K562 (cell line): ENCODE measurements at regions not wholly inside any gene's neighbourhood (a gene's known extent, or its start where the extent isn't known, plus 50 kb on each side); places are given as distances from the start of the nearest gene placed in this dataset.

ENCODE experiments used
- CBX2 ChIP-seq: fragments of 200-600 bp; sonication (generic); IDR thresholded peaks from one replicate; pipeline ENCODE4 v1.6.1; 2012; ENCODE audit warnings: mild to moderate bottlenecking, low read length, inconsistent platforms; ENCODE audit not compliant: insufficient read depth, poor library complexity, severe bottlenecking
- DPF2 ChIP-seq: fragments of 450-650 bp; IDR thresholded peaks from 2 replicates; pipeline ENCODE4 v1.6.1; 2016
- EHMT2 ChIP-seq: fragments of 450-650 bp; IDR thresholded peaks from 2 replicates; pipeline ENCODE4 v1.6.1; 2018; ENCODE audit warnings: antibody characterized with exemption
- FOS ChIP-seq: IDR thresholded peaks from 3 replicates; pipeline ENCODE4 v1.6.1; 2011; ENCODE audit not compliant: insufficient read length; ENCODE audit errors: extremely low read depth
- HMG20B ChIP-seq: fragments of 250-450 bp; sonication (Bioruptor Pico); IDR thresholded peaks from 2 replicates; pipeline ENCODE4 v1.5.0; 2021; ENCODE audit warnings: mild to moderate bottlenecking
- JUND ChIP-seq, 2 experiments: IDR thresholded peaks; 2 replicates in 1 of 2; 3 replicates in 1 of 2; pipeline ENCODE4 v1.6.1; 2011; ENCODE audit warnings: borderline replicate concordance in 2 of 2, low read depth in 2 of 2, low read length in 2 of 2, improper control_type of control experiment in 1 of 2, missing biosample characterization in 1 of 2, missing genetic modification characterization in 1 of 2, missing genetic modification reagents in 1 of 2
- PREB ChIP-seq: sonication (generic); formaldehyde crosslinking; IDR thresholded peaks from 2 replicates; pipeline ENCODE4 v1.8.1; 2023; ENCODE audit warnings: mild to moderate bottlenecking, missing genetic modification reagents
- SOX6 ChIP-seq: fragments of 450-650 bp; IDR thresholded peaks from 2 replicates; pipeline ENCODE4 v1.6.1; 2014; ENCODE audit warnings: mild to moderate bottlenecking
- ZBTB33 ChIP-seq: sonication (generic); formaldehyde crosslinking; IDR thresholded peaks from 2 replicates; pipeline ENCODE4 v1.8.1; 2023; ENCODE audit warnings: mild to moderate bottlenecking, missing genetic modification reagents
- ZNF23 ChIP-seq: fragments of 250-450 bp; sonication (Bioruptor Pico); IDR thresholded peaks from 2 replicates; pipeline ENCODE4 v1.4.0; 2020; ENCODE audit warnings: mild to moderate bottlenecking
- ZNF778 ChIP-seq: fragments of 450-650 bp; formaldehyde crosslinking; IDR thresholded peaks from 2 replicates; pipeline ENCODE4 v1.4.0; 2020; ENCODE audit warnings: mild to moderate bottlenecking, moderate library complexity

- TF ChIP-seq FOS (no peak), DPF2 (no peak), PREB (CRISPR knock-in tag) (no peak), CBX2 (no peak), ZBTB33 (CRISPR knock-in tag) (no peak), ZNF778 (CRISPR knock-in tag) (no peak), HMG20B (no peak), ZNF23 (no peak), EHMT2 (no peak), SOX6 (no peak), JUND (IDR thresholded peaks at IDR 0.05; ENCODE audit: borderline replicate concordance, low read depth, low read length) (no peak), JUND (tag; IDR thresholded peaks at IDR 0.05; ENCODE audit: borderline replicate concordance, low read depth, low read length) (no peak)
Measured at GRCh38 chr16:73545755-73546154, 497.8 kb upstream of the ZFHX3 start.
